GM12874 (cell line): ENCODE measurements at regions not wholly inside any gene's neighbourhood (a gene's known extent, or its start where the extent isn't known, plus 50 kb on each side); places are given as distances from the start of the nearest gene placed in this dataset.

Experiments used
- CTCF ChIP-seq: IDR thresholded peaks from 2 replicates; pipeline ENCODE4 v1.5.1; 2011; ENCODE audit warnings: low read depth, mild to moderate bottlenecking, control low read depth, low read length, moderate library complexity; ENCODE audit not compliant: insufficient read depth

- no peak for TF ChIP-seq CTCF
Measured at GRCh38 chr18:56458770-56459712, 179.4 kb downstream of the TXNL1 start.

GRCh38 chr18:56455874-56456273 lies 182.5 kb downstream of the TXNL1 start:
- no peak for TF ChIP-seq CTCF

GRCh38 chr18:56455141-56455540 lies 183.3 kb downstream of the TXNL1 start:
- no peak for TF ChIP-seq CTCF

- no peak for TF ChIP-seq CTCF
Measured at GRCh38 chr18:56453631-56454030, 184.8 kb downstream of the TXNL1 start.

GRCh38 chr18:56451188-56451587 lies 187.2 kb downstream of the TXNL1 start:
- TF ChIP-seq CTCF, result no peak

GRCh38 chr18:56448751-56449150 lies 189.6 kb downstream of the TXNL1 start:
- TF ChIP-seq CTCF, result no peak

GRCh38 chr18:56445422-56445821 lies 193.0 kb downstream of the TXNL1 start:
- no peak for TF ChIP-seq CTCF
